Colonic mucosa (tissue), 4 donors: ENCODE measurements at regions not wholly inside any gene's neighbourhood (a gene's known extent, or its start where the extent isn't known, plus 50 kb on each side); places are given as distances from the start of the nearest gene placed in this dataset.

ENCODE experiments used
- DNase-seq: peaks from one replicate; pipeline ENCODE4 v3.0.0-alpha.2; 2020
- H3K27ac ChIP-seq: fragments of 200-600 bp; one replicate; pipeline ENCODE4 v1.8.0; 2021
- H3K27me3 ChIP-seq: fragments of 200-600 bp; one replicate; pipeline ENCODE4 v1.8.0; 2021
- H3K36me3 ChIP-seq: fragments of 200-600 bp; one replicate; pipeline ENCODE4 v1.8.0; 2021
- H3K4me1 ChIP-seq: fragments of 200-600 bp; one replicate; pipeline ENCODE4 v1.8.0; 2021; ENCODE audit warnings: mild to moderate bottlenecking
- H3K4me3 ChIP-seq: fragments of 200-600 bp; one replicate; pipeline ENCODE4 v1.8.0; 2021
- H3K9ac ChIP-seq, 2 donors: one replicate each; pipeline ENCODE4 v1.7.0; 2013; ENCODE audit warnings: control low read depth in 2 of 2, low read depth in 2 of 2, low read length in 2 of 2
- H3K9me3 ChIP-seq: fragments of 200-600 bp; one replicate; pipeline ENCODE4 v1.8.0; 2021
- CTCF ChIP-seq: fragments of 200-600 bp; IDR thresholded peaks from one replicate; pipeline ENCODE4 v1.8.0; 2022; ENCODE audit warnings: antibody characterized with exemption, mild to moderate bottlenecking
- intact Hi-C: fragments of 100-400 bp; cut with DNase I; formaldehyde crosslinking; loops from one replicate; pipeline ENCODE4 v1.14.1; 2022
- donor health status: healthy.
- donor health status: DM: no; HTN: no; CAD: no.
- donor health status: DM: no; HTN: no; CAD: no.

- H3K27me3 ChIP-seq = no peaks in the 10 kb centered on the region
- H3K36me3 ChIP-seq = no peaks in the 10 kb centered on the region
- TF ChIP-seq CTCF = no peak
- H3K4me3 ChIP-seq = no peak overlapping the region
- no peaks in the 10 kb centered on the region for H3K4me1 ChIP-seq
- no peak for DNase-seq
- H3K9ac ChIP-seq = no peak overlapping the region
- intact Hi-C loops = no loop called here
- H3K27ac ChIP-seq = no peak overlapping the region
- H3K9me3 ChIP-seq = no peaks in the 10 kb centered on the region
Measured at GRCh38 chr1:177739780-177740179, 230.1 kb downstream of the SEC16B start.

- Histone ChIP-seq H3K9me3 (no peaks in the 10 kb centered on the region), H3K4me3 (no peak overlapping the region), H3K36me3 (no peaks in the 10 kb centered on the region), H3K27me3 (no peaks in the 10 kb centered on the region), H3K27ac (no peak overlapping the region), H3K9ac (no peak overlapping the region), H3K4me1 (no peaks in the 10 kb centered on the region)
- no peak for TF ChIP-seq CTCF
- DNase-seq = no peak
- intact Hi-C loops = no loop called here
Measured at GRCh38 chr1:177737456-177737855, 232.4 kb downstream of the SEC16B start.

GRCh38 chr1:177732178-177732577, 237.7 kb downstream of the SEC16B start:
- intact Hi-C loops = no loop called here
- TF ChIP-seq CTCF = no peak
- Histone ChIP-seq H3K9ac (no peak overlapping the region), H3K27ac (no peak overlapping the region), H3K27me3 (no peaks in the 10 kb centered on the region), H3K4me3 (no peak overlapping the region), H3K4me1 (no peaks in the 10 kb centered on the region), H3K9me3 (no peaks in the 10 kb centered on the region), H3K36me3 (no peaks in the 10 kb centered on the region)
- no peak for DNase-seq

- H3K27ac ChIP-seq = no peak overlapping the region
- DNase-seq = no peak
- no peak overlapping the region for H3K9ac ChIP-seq
- TF ChIP-seq CTCF = no peak
- intact Hi-C loops = no loop called here
- no peaks in the 10 kb centered on the region for H3K27me3 ChIP-seq
- H3K36me3 ChIP-seq = no peaks in the 10 kb centered on the region
- no peak overlapping the region for H3K4me3 ChIP-seq
- no peaks in the 10 kb centered on the region for H3K9me3 ChIP-seq
- H3K4me1 ChIP-seq = no peaks in the 10 kb centered on the region
Measured at GRCh38 chr1:177729646-177730045, 240.2 kb downstream of the SEC16B start.

- Histone ChIP-seq H3K36me3 (no peaks in the 10 kb centered on the region), H3K27ac (no peak overlapping the region), H3K27me3 (no peaks in the 10 kb centered on the region), H3K4me3 (no peak overlapping the region), H3K4me1 (no peaks in the 10 kb centered on the region), H3K9me3 (no peaks in the 10 kb centered on the region), H3K9ac (no peak overlapping the region)
- no peak for TF ChIP-seq CTCF
- intact Hi-C loops = no loop called here
- no peak for DNase-seq
Measured at GRCh38 chr1:177723533-177723932, 246.3 kb downstream of the SEC16B start.
